Astrocyte (in vitro differentiated cells and primary cell): ENCODE measurements at regions not wholly inside any gene's neighbourhood (a gene's known extent, or its start where the extent isn't known, plus 50 kb on each side); places are given as distances from the start of the nearest gene placed in this dataset.

Source experiments
- DNase-seq: peaks from one replicate; pipeline ENCODE4 v3.0.0-alpha.2; 2010; ENCODE audit warnings: low read depth
- FAIRE-seq: peaks from 2 replicates; lab custom pipeline; 2011; peaks lifted over from hg19 to GRCh38; lab: Jason Lieb, UNC
- H2AFZ ChIP-seq: 2 replicates; pipeline ENCODE4 v1.6.0; 2012; ENCODE audit warnings: low read depth, low read length, inconsistent platforms
- H3K27ac ChIP-seq: 2 replicates; pipeline ENCODE4 v1.5.1; 2011; ENCODE audit warnings: low read depth, low read length, inconsistent platforms
- H3K27me3 ChIP-seq: 2 replicates; pipeline ENCODE4 v1.6.0; 2011; ENCODE audit warnings: low read length, inconsistent platforms; ENCODE audit not compliant: insufficient read depth
- H3K36me3 ChIP-seq: 2 replicates; pipeline ENCODE4 v1.5.1; 2011; ENCODE audit warnings: low read length, inconsistent platforms; ENCODE audit not compliant: insufficient read depth
- H3K4me1 ChIP-seq: 2 replicates; pipeline ENCODE4 v1.5.1; 2011; ENCODE audit warnings: low read length, inconsistent platforms; ENCODE audit not compliant: insufficient read depth
- H3K4me2 ChIP-seq: 2 replicates; pipeline ENCODE4 v1.6.0; 2012; ENCODE audit warnings: low read length, inconsistent platforms
- H3K4me3 ChIP-seq: 2 replicates; pipeline ENCODE4 v1.5.1; 2011; ENCODE audit warnings: low read depth, mild to moderate bottlenecking, low read length, inconsistent platforms; ENCODE audit not compliant: insufficient read depth
- H3K79me2 ChIP-seq: 2 replicates; pipeline ENCODE4 v1.6.0; 2012; ENCODE audit warnings: mild to moderate bottlenecking, low read length, inconsistent platforms; ENCODE audit not compliant: insufficient read depth
- H3K9ac ChIP-seq: 2 replicates; pipeline ENCODE4 v1.6.0; 2012; ENCODE audit warnings: mild to moderate bottlenecking, low read length, inconsistent platforms
- H3K9me3 ChIP-seq: 2 replicates; pipeline ENCODE4 v1.5.1; 2012; ENCODE audit warnings: low read depth, mild to moderate bottlenecking, low read length, inconsistent platforms; ENCODE audit not compliant: insufficient read depth
- H4K20me1 ChIP-seq: 2 replicates; pipeline ENCODE4 v1.6.0; 2012; ENCODE audit warnings: low read length, inconsistent platforms; ENCODE audit not compliant: insufficient read depth
- H3K27ac Mint-ChIP-seq: one replicate; pipeline ENCODE4 v1.8.0; 2021; ENCODE audit warnings: mild to moderate bottlenecking, mixed read lengths; ENCODE audit not compliant: unreplicated experiment
- H3K27me3 Mint-ChIP-seq: one replicate; pipeline ENCODE4 v1.8.0; 2021; ENCODE audit warnings: low read depth, mixed read lengths; ENCODE audit not compliant: unreplicated experiment
- H3K36me3 Mint-ChIP-seq: one replicate; pipeline ENCODE4 v1.8.0; 2021; ENCODE audit warnings: low read depth, mixed read lengths; ENCODE audit not compliant: unreplicated experiment
- H3K4me1 Mint-ChIP-seq: one replicate; pipeline ENCODE4 v1.8.0; 2021; ENCODE audit warnings: low read depth, mixed read lengths; ENCODE audit not compliant: unreplicated experiment
- H3K4me3 Mint-ChIP-seq: one replicate; pipeline ENCODE4 v1.8.0; 2021; ENCODE audit warnings: mild to moderate bottlenecking, moderate library complexity, mixed read lengths; ENCODE audit not compliant: unreplicated experiment
- H3K9me3 Mint-ChIP-seq: one replicate; pipeline ENCODE4 v1.8.0; 2021; ENCODE audit warnings: mild to moderate bottlenecking, mixed read lengths; ENCODE audit not compliant: unreplicated experiment
- CTCF ChIP-seq: IDR thresholded peaks from 2 replicates; pipeline ENCODE4 v1.5.1; 2011; ENCODE audit warnings: low read depth, mild to moderate bottlenecking, inconsistent platforms, low read length, moderate library complexity; ENCODE audit not compliant: insufficient read depth
- EZH2 ChIP-seq: IDR thresholded peaks from 2 replicates; pipeline ENCODE4 v1.6.1; 2012; ENCODE audit warnings: mild to moderate bottlenecking, low read length, inconsistent platforms; ENCODE audit not compliant: insufficient read depth

- Histone ChIP-seq H3K9me3 (no peaks in the 10 kb centered on the region), H3K4me2 (no peak overlapping the region), H3K27me3 (peaks cover 12% of the 10 kb centered on the region), H4K20me1 (no peaks in the 10 kb centered on the region), H3K36me3 (no peaks in the 10 kb centered on the region), H2AFZ (no peak overlapping the region), H3K79me2 (no peaks in the 10 kb centered on the region), H3K9ac (no peak overlapping the region), H3K4me3 (no peak overlapping the region), H3K4me1 (no peaks in the 10 kb centered on the region), H3K27ac (no peak overlapping the region)
- H3K9me3 Mint-ChIP-seq = no peaks in the 10 kb centered on the region
- no peaks in the 10 kb centered on the region for H3K36me3 Mint-ChIP-seq
- H3K4me3 Mint-ChIP-seq = no peak overlapping the region
- FAIRE-seq (no peak), DNase-seq (no peak)
- peaks cover 13% of the 10 kb centered on the region for H3K27me3 Mint-ChIP-seq
- no peaks in the 10 kb centered on the region for H3K4me1 Mint-ChIP-seq
- TF ChIP-seq EZH2 (no peak), CTCF (no peak)
- H3K27ac Mint-ChIP-seq = no peak overlapping the region
These were observed 144.1 kb downstream of the CEP120 start for GRCh38 chr5:123279136-123279535.

- no peak overlapping the region for H3K27ac Mint-ChIP-seq
- H3K4me2 ChIP-seq = no peak overlapping the region
- no peaks in the 10 kb centered on the region for H3K9me3 ChIP-seq
- no peak overlapping the region for H3K9ac ChIP-seq
- no peak overlapping the region for H2AFZ ChIP-seq
- H3K9me3 Mint-ChIP-seq = no peaks in the 10 kb centered on the region
- H3K4me1 Mint-ChIP-seq = no peaks in the 10 kb centered on the region
- H3K36me3 ChIP-seq = no peaks in the 10 kb centered on the region
- H3K36me3 Mint-ChIP-seq = no peaks in the 10 kb centered on the region
- no peaks in the 10 kb centered on the region for H3K79me2 ChIP-seq
- H3K4me3 Mint-ChIP-seq = no peak overlapping the region
- no peak for TF ChIP-seq EZH2
- TF ChIP-seq CTCF = no peak
- H3K27ac ChIP-seq = no peak overlapping the region
- no peak for DNase-seq
- H3K4me3 ChIP-seq = no peak overlapping the region
- peaks cover 10% of the 10 kb centered on the region for H3K27me3 ChIP-seq
- no peaks in the 10 kb centered on the region for H3K4me1 ChIP-seq
- H4K20me1 ChIP-seq = no peaks in the 10 kb centered on the region
- peaks cover 6% of the 10 kb centered on the region for H3K27me3 Mint-ChIP-seq
- no peak for FAIRE-seq
These were observed 144.9 kb downstream of the CEP120 start for GRCh38 chr5:123278284-123278683.

GRCh38 chr5:123273984-123274383, 149.2 kb downstream of the CEP120 start:
- Histone ChIP-seq H3K9ac (no peak overlapping the region), H3K9me3 (no peaks in the 10 kb centered on the region), H2AFZ (no peak overlapping the region), H3K4me2 (no peak overlapping the region), H4K20me1 (no peaks in the 10 kb centered on the region), H3K4me1 (no peaks in the 10 kb centered on the region), H3K36me3 (no peaks in the 10 kb centered on the region), H3K27me3 (peaks cover 3% of the 10 kb centered on the region), H3K27ac (no peak overlapping the region), H3K4me3 (no peak overlapping the region), H3K79me2 (no peaks in the 10 kb centered on the region)
- FAIRE-seq (no peak), DNase-seq (no peak)
- peaks cover 3% of the 10 kb centered on the region for H3K27me3 Mint-ChIP-seq
- H3K4me1 Mint-ChIP-seq = no peaks in the 10 kb centered on the region
- no peak overlapping the region for H3K27ac Mint-ChIP-seq
- no peak overlapping the region for H3K4me3 Mint-ChIP-seq
- TF ChIP-seq EZH2 (no peak), CTCF (no peak)
- no peaks in the 10 kb centered on the region for H3K9me3 Mint-ChIP-seq
- no peaks in the 10 kb centered on the region for H3K36me3 Mint-ChIP-seq
